H9 (cell line): ENCODE measurements at regions not wholly inside any gene's neighbourhood (a gene's known extent, or its start where the extent isn't known, plus 50 kb on each side); places are given as distances from the start of the nearest gene placed in this dataset.

Experiments
- DNase-seq: peaks from one replicate; pipeline ENCODE4 v3.0.0-alpha.2; 2017
- H2AFZ ChIP-seq: one replicate; pipeline ENCODE4 v1.6.1; 2013; ENCODE audit warnings: mild to moderate bottlenecking, low read length, control low read depth, moderate library complexity
- H2AK5ac ChIP-seq: 2 replicates; pipeline ENCODE4 v1.6.1; 2013; ENCODE audit warnings: low read length, control low read depth, mixed read lengths; ENCODE audit not compliant: insufficient read length
- H2BK120ac ChIP-seq: one replicate; pipeline ENCODE4 v1.6.1; 2013; ENCODE audit warnings: low read depth, mild to moderate bottlenecking, low read length, control low read depth, inconsistent platforms; ENCODE audit not compliant: poor library complexity, severe bottlenecking
- H2BK12ac ChIP-seq: 2 replicates; pipeline ENCODE4 v1.6.1; 2013; ENCODE audit warnings: low read length, control low read depth, mixed read lengths, low read depth; ENCODE audit not compliant: insufficient read length
- H2BK15ac ChIP-seq: 2 replicates; pipeline ENCODE4 v1.6.1; 2013; ENCODE audit warnings: low read depth, low read length, control low read depth
- H2BK20ac ChIP-seq: one replicate; pipeline ENCODE4 v1.6.1; 2013; ENCODE audit warnings: low read depth, mild to moderate bottlenecking, low read length, control low read depth, inconsistent platforms; ENCODE audit not compliant: poor library complexity, severe bottlenecking
- H2BK5ac ChIP-seq: 2 replicates; pipeline ENCODE4 v1.6.1; 2013; ENCODE audit warnings: low read length, control low read depth, mixed read lengths; ENCODE audit not compliant: insufficient read length
- H3K14ac ChIP-seq: 2 replicates; pipeline ENCODE4 v1.6.1; 2013; ENCODE audit warnings: low read length, control low read depth; ENCODE audit not compliant: insufficient read depth
- H3K18ac ChIP-seq: 2 replicates; pipeline ENCODE4 v1.6.1; 2013; ENCODE audit warnings: low read depth, mild to moderate bottlenecking, mixed read lengths, low read length, control low read depth; ENCODE audit not compliant: insufficient read length
- H3K23ac ChIP-seq: 2 replicates; pipeline ENCODE4 v1.6.1; 2013; ENCODE audit warnings: low read length, control low read depth, mixed read lengths, low read depth; ENCODE audit not compliant: insufficient read length
- H3K23me2 ChIP-seq: 2 replicates; pipeline ENCODE4 v1.6.1; 2013; ENCODE audit warnings: low read depth, mild to moderate bottlenecking, mixed read lengths, low read length, control low read depth; ENCODE audit not compliant: insufficient read length, poor library complexity, severe bottlenecking
- H3K27ac ChIP-seq: 2 replicates; pipeline ENCODE4 v1.5.1; 2013; ENCODE audit warnings: low read length, control low read depth, mixed read lengths, low read depth; ENCODE audit not compliant: insufficient read length
- H3K27me3 ChIP-seq: 2 replicates; pipeline ENCODE4 v1.6.1; 2013; ENCODE audit warnings: low read length, control low read depth, inconsistent platforms; ENCODE audit not compliant: insufficient read depth
- H3K4ac ChIP-seq: 2 replicates; pipeline ENCODE4 v1.6.1; 2013; ENCODE audit warnings: low read depth, mild to moderate bottlenecking, control low read depth, inconsistent platforms, low read length, moderate library complexity
- H3K4me1 ChIP-seq: 2 replicates; pipeline ENCODE4 v1.6.1; 2013; ENCODE audit warnings: low read length, control low read depth, inconsistent platforms; ENCODE audit not compliant: insufficient read depth
- H3K4me2 ChIP-seq: 2 replicates; pipeline ENCODE4 v1.6.1; 2013; ENCODE audit warnings: low read length, control low read depth, mixed read lengths; ENCODE audit not compliant: insufficient read length, insufficient read depth
- H3K56ac ChIP-seq: 2 replicates; pipeline ENCODE4 v1.6.1; 2013; ENCODE audit warnings: low read depth, mild to moderate bottlenecking, mixed read lengths, low read length, control low read depth; ENCODE audit not compliant: insufficient read length
- H3K79me1 ChIP-seq: 2 replicates; pipeline ENCODE4 v1.6.1; 2013; ENCODE audit warnings: low read depth, mild to moderate bottlenecking, moderate library complexity, low read length, control low read depth, inconsistent platforms; ENCODE audit not compliant: insufficient read depth, poor library complexity, severe bottlenecking
- H3K79me2 ChIP-seq: 2 replicates; pipeline ENCODE4 v1.6.1; 2013; ENCODE audit warnings: low read length, control low read depth, inconsistent platforms; ENCODE audit not compliant: insufficient read depth
- H3K9ac ChIP-seq: 2 replicates; pipeline ENCODE4 v1.6.1; 2013; ENCODE audit warnings: low read length, control low read depth, mixed read lengths; ENCODE audit not compliant: insufficient read length; ENCODE audit errors: extremely low read depth
- H3K9me3 ChIP-seq: one replicate; pipeline ENCODE4 v1.6.1; 2013; ENCODE audit warnings: low read depth, low read length, inconsistent platforms; ENCODE audit not compliant: control insufficient read depth
- H3T11ph ChIP-seq: one replicate; pipeline ENCODE4 v1.6.1; 2013; ENCODE audit warnings: mild to moderate bottlenecking, low read length, control low read depth, inconsistent platforms
- H4K20me1 ChIP-seq: one replicate; pipeline ENCODE4 v1.6.1; 2013; ENCODE audit not compliant: control insufficient read depth, insufficient read length, insufficient read depth
- H4K5ac ChIP-seq: 2 replicates; pipeline ENCODE4 v1.6.1; 2013; ENCODE audit warnings: low read depth, mild to moderate bottlenecking, mixed read lengths, low read length, control low read depth; ENCODE audit not compliant: insufficient read length
- H4K8ac ChIP-seq: replicated peaks from 2 replicates; pipeline ENCODE4 v1.6.1; 2013; ENCODE audit warnings: low read length, control low read depth, mixed read lengths, low read depth; ENCODE audit not compliant: insufficient read length
- H4K91ac ChIP-seq: 2 replicates; pipeline ENCODE4 v1.6.1; 2013; ENCODE audit warnings: low read depth, mild to moderate bottlenecking, moderate library complexity, mixed read lengths, low read length, control low read depth; ENCODE audit not compliant: insufficient read length
- H3K27ac Mint-ChIP-seq, 3 experiments: 2 replicates in 2 of 3; 3 replicates in 1 of 3; pipeline ENCODE4 v1.8.0; 2020 to 2021; ENCODE audit warnings: mixed read lengths in 3 of 3, mild to moderate bottlenecking in 1 of 3, moderate library complexity in 1 of 3
- H3K27me3 Mint-ChIP-seq: 2 replicates; pipeline ENCODE4 v1.8.0; 2021; ENCODE audit warnings: low read depth, mild to moderate bottlenecking, moderate library complexity, mixed read lengths
- H3K36me3 Mint-ChIP-seq, 3 experiments: 2 replicates in 2 of 3; 3 replicates in 1 of 3; pipeline ENCODE4 v1.8.0; 2020 to 2021; ENCODE audit warnings: low read depth in 3 of 3, mixed read lengths in 3 of 3; ENCODE audit not compliant: insufficient read depth in 1 of 3
- H3K4me1 Mint-ChIP-seq, 2 experiments: 2 replicates each; pipeline ENCODE4 v1.8.0; 2020; ENCODE audit warnings: mixed read lengths in 2 of 2
- H3K4me3 Mint-ChIP-seq, 2 experiments: 2 replicates in 1 of 2; 3 replicates in 1 of 2; pipeline ENCODE4 v1.8.0; 2020 to 2021; ENCODE audit warnings: mild to moderate bottlenecking in 2 of 2, mixed read lengths in 2 of 2, moderate library complexity in 1 of 2
- H3K9me3 Mint-ChIP-seq, 2 experiments: 2 replicates in 1 of 2; 3 replicates in 1 of 2; pipeline ENCODE4 v1.8.0; 2020; ENCODE audit warnings: mild to moderate bottlenecking in 2 of 2, mixed read lengths in 2 of 2, moderate library complexity in 1 of 2
- CTCF ChIP-seq: fragments of 200-600 bp; sonication (generic); conservative IDR thresholded peaks from 3 replicates; pipeline ENCODE4 v1.8.0; 2021; ENCODE audit warnings: antibody characterized with exemption, mild to moderate bottlenecking
- WGBS: extraction: QIAGEN DNeasy Blood & Tissue Kit; methylation state at CpG from one replicate; pipeline ENCODE4 v1.1.7; 2013; ENCODE audit warnings: missing lambda C conversion rate, low lambda C conversion rate, mixed read lengths; ENCODE audit not compliant: insufficient read length; ENCODE audit errors: extremely low coverage; 5-methylcytosine and 5-hydroxymethylcytosine counted together

GRCh38 chr2:89775885-89776284 is 1084.4 kb downstream of the RPIA start:
- Histone ChIP-seq H3K79me1 (no peaks in the 10 kb centered on the region), H2AK5ac (no peak overlapping the region), H3K9ac (no peak overlapping the region), H3K4me1 (no peaks in the 10 kb centered on the region), H3K56ac (no peak overlapping the region), H2AFZ (no peak overlapping the region), H4K91ac (no peak overlapping the region), H3K27ac (no peak overlapping the region), H2BK120ac (no peak overlapping the region), H3K18ac (no peak overlapping the region), H2BK15ac (no peak overlapping the region), H2BK5ac (no peak overlapping the region), H3T11ph (no peak overlapping the region), H3K27me3 (no peaks in the 10 kb centered on the region), H3K4me2 (no peak overlapping the region), H3K23ac (no peak overlapping the region), H4K20me1 (no peaks in the 10 kb centered on the region), H3K4ac (no peak overlapping the region), H2BK12ac (no peak overlapping the region), H3K23me2 (no peaks in the 10 kb centered on the region), H4K5ac (no peak overlapping the region), H2BK20ac (no peak overlapping the region), H4K8ac (no peak overlapping the region), H3K79me2 (no peaks in the 10 kb centered on the region), H3K9me3 (peaks cover 87% of the 10 kb centered on the region), H3K14ac (no peak overlapping the region)
- TF ChIP-seq CTCF, result no peak
- no peak overlapping the region for H3K4me3 Mint-ChIP-seq
- H3K27me3 Mint-ChIP-seq, result peaks cover 71% of the 10 kb centered on the region
- no peaks in the 10 kb centered on the region for H3K4me1 Mint-ChIP-seq
- WGBS, result 100% methylated on average over 3 of the region's 15 CpGs
- H3K36me3 Mint-ChIP-seq, result peaks cover 80 to 93% (median 82%) of the 10 kb centered on the region in 3 experiments
- no peak for DNase-seq
- H3K9me3 Mint-ChIP-seq, result peaks cover 96% of the 10 kb centered on the region in 2 experiments
- H3K27ac Mint-ChIP-seq, result no peak overlapping the region
